GM23338 (cell line): ENCODE measurements at regions not wholly inside any gene's neighbourhood (a gene's known extent, or its start where the extent isn't known, plus 50 kb on each side); places are given as distances from the start of the nearest gene placed in this dataset.
"Not testable (repeated sequence)": the region's sequence is repeated elsewhere in the genome, so short reads cannot be mapped to it uniquely, and the experiment has no call there.

ENCODE experiments used
- ATAC-seq: fragments of 200-7000 bp; cut with Tn5 transposase; 3 replicates; pipeline ENCODE4 v1.9.1; 2020
- DNase-seq: peaks from one replicate; pipeline ENCODE4 v3.0.0-alpha.2; 2015; ENCODE audit warnings: low spot score
- H2AFZ ChIP-seq: fragments of 200-600 bp; sonication (generic); 2 replicates; pipeline ENCODE4 v1.8.0; 2016; ENCODE audit warnings: antibody characterized with exemption, mild to moderate bottlenecking, moderate library complexity
- H3F3A ChIP-seq: fragments of 200-600 bp; sonication (generic); replicated peaks from 2 replicates; pipeline ENCODE4 v1.8.0; 2017; ENCODE audit warnings: antibody characterized with exemption, mixed run types, low read depth
- H3K27ac ChIP-seq: fragments of 200-600 bp; sonication (generic); 2 replicates; pipeline ENCODE4 v1.6.1; 2016; ENCODE audit warnings: low read depth
- H3K27me3 ChIP-seq: fragments of 200-600 bp; sonication (generic); 2 replicates; pipeline ENCODE4 v1.8.0; 2016; ENCODE audit warnings: mild to moderate bottlenecking, mixed run types, moderate library complexity; ENCODE audit not compliant: insufficient read depth
- H3K36me3 ChIP-seq: fragments of 200-600 bp; sonication (generic); 2 replicates; pipeline ENCODE4 v1.8.0; 2016; ENCODE audit warnings: mild to moderate bottlenecking; ENCODE audit not compliant: insufficient read depth
- H3K4me1 ChIP-seq: fragments of 200-600 bp; sonication (generic); 2 replicates; pipeline ENCODE4 v1.8.0; 2016; ENCODE audit warnings: mild to moderate bottlenecking, moderate library complexity; ENCODE audit not compliant: insufficient read depth
- H3K4me2 ChIP-seq: fragments of 200-600 bp; sonication (generic); 2 replicates; pipeline ENCODE4 v1.7.1; 2017; ENCODE audit warnings: mixed run types
- H3K4me3 ChIP-seq: fragments of 200-600 bp; sonication (generic); 2 replicates; pipeline ENCODE4 v1.6.1; 2016; ENCODE audit warnings: mixed run types
- H3K79me2 ChIP-seq: fragments of 200-600 bp; sonication (generic); replicated peaks from 2 replicates; pipeline ENCODE4 v1.8.0; 2017; ENCODE audit warnings: mild to moderate bottlenecking; ENCODE audit not compliant: insufficient read depth
- H3K9me2 ChIP-seq: fragments of 200-600 bp; sonication (generic); 2 replicates; pipeline ENCODE4 v1.8.0; 2017; ENCODE audit not compliant: insufficient read depth
- H4K20me1 ChIP-seq: fragments of 200-600 bp; sonication (generic); replicated peaks from 2 replicates; pipeline ENCODE4 v1.8.0; 2017; ENCODE audit warnings: mild to moderate bottlenecking; ENCODE audit not compliant: insufficient read depth
- H3K27ac Mint-ChIP-seq: 2 replicates; pipeline ENCODE4 v1.8.0; 2020; ENCODE audit warnings: inconsistent platforms, mild to moderate bottlenecking, moderate library complexity, mixed read lengths
- H3K27me3 Mint-ChIP-seq: 3 replicates; pipeline ENCODE4 v1.8.0; 2022; ENCODE audit warnings: low read depth, mild to moderate bottlenecking, moderate library complexity, mixed read lengths, inconsistent platforms; ENCODE audit not compliant: insufficient read depth, poor library complexity
- H3K36me3 Mint-ChIP-seq: 3 replicates; pipeline ENCODE4 v1.8.0; 2021; ENCODE audit warnings: low read depth, mild to moderate bottlenecking, inconsistent platforms, moderate library complexity, mixed read lengths
- H3K4me1 Mint-ChIP-seq: 3 replicates; pipeline ENCODE4 v1.8.0; 2020; ENCODE audit warnings: mild to moderate bottlenecking, inconsistent platforms, mixed read lengths
- H3K4me3 Mint-ChIP-seq: 3 replicates; pipeline ENCODE4 v1.8.0; 2021; ENCODE audit warnings: moderate library complexity, mild to moderate bottlenecking, inconsistent platforms, mixed read lengths
- H3K9me3 Mint-ChIP-seq: 3 replicates; pipeline ENCODE4 v1.8.0; 2020; ENCODE audit warnings: moderate library complexity, mild to moderate bottlenecking, inconsistent platforms, mixed read lengths
- CREB1 ChIP-seq: fragments of 250-450 bp; sonication (Bioruptor Pico); IDR thresholded peaks from 2 replicates; pipeline ENCODE4 v1.5.0; 2020; ENCODE audit warnings: low read depth, mild to moderate bottlenecking, moderate library complexity
- EZH2 ChIP-seq: fragments of 200-600 bp; sonication (generic); IDR thresholded peaks from one replicate; pipeline ENCODE4 v1.8.0; 2017; ENCODE audit warnings: antibody characterized with exemption, mild to moderate bottlenecking, low read depth; ENCODE audit not compliant: unreplicated experiment
- EZH2phosphoT487 ChIP-seq: fragments of 200-600 bp; sonication (generic); IDR thresholded peaks from one replicate; pipeline ENCODE4 v1.8.1; 2018; ENCODE audit warnings: antibody characterized with exemption; ENCODE audit not compliant: unreplicated experiment
- JUNB ChIP-seq: IDR thresholded peaks from one replicate; pipeline ENCODE4 v1.6.1; 2016; ENCODE audit warnings: antibody characterized with exemption; ENCODE audit not compliant: unreplicated experiment
- NANOG ChIP-seq: IDR thresholded peaks from 2 replicates; pipeline ENCODE4 v1.6.1; 2016; ENCODE audit warnings: antibody characterized with exemption, borderline replicate concordance
- ZNF114 ChIP-seq: fragments of 250-450 bp; sonication (Bioruptor Pico); IDR thresholded peaks from 2 replicates; pipeline ENCODE4 v1.5.0; 2020; ENCODE audit warnings: mild to moderate bottlenecking, moderate library complexity
- ZNF331 ChIP-seq: fragments of 250-450 bp; sonication (Bioruptor Pico); IDR thresholded peaks from 2 replicates; pipeline ENCODE4 v1.5.0; 2020; ENCODE audit warnings: low read depth, mild to moderate bottlenecking, moderate library complexity
- TF ChIP-seq, protein P1 (sequence below), 2 experiments: fragments of 200-600 bp in 1 of 2; sonication (generic) in 1 of 2; conservative IDR thresholded peaks; 2 replicates each; pipeline versions ENCODE4 v1.5.1 to v1.6.1; 2016 to 2017; ENCODE audit warnings: antibody characterized with exemption in 2 of 2, low read depth in 2 of 2, mild to moderate bottlenecking in 2 of 2, moderate library complexity in 1 of 2
- TF ChIP-seq, protein P2 (sequence below): IDR thresholded peaks from one replicate; pipeline ENCODE4 v1.6.1; 2018; ENCODE audit warnings: antibody characterized with exemption; ENCODE audit not compliant: unreplicated experiment
- TF ChIP-seq, protein P3 (sequence below): IDR thresholded peaks from 2 replicates; pipeline ENCODE4 v1.6.1; 2016; ENCODE audit warnings: antibody characterized with exemption

DNA sequence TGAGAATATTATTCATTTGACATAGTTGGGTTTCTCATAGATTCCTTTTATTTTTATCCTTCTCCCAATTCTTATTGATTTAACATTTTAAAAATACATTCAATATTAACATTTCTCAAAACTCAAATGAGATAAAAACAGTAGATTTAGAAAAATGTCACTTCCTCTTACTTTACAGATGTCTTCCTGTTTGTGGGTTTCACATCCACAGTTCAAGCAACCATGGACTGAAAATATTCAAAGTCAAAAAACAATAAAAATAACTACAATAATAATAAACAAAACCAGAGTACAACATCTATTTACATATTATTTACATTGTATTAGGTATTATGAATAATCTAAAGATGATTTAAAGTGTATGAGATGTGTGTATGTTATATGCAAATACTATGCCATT lies 111.3 kb upstream of the SLC16A7 start:
- no peak for TF ChIP-seq ZNF114
- H3K4me2 ChIP-seq, result no peak overlapping the region
- H3K4me1 ChIP-seq, result no peaks in the 10 kb centered on the region
- Mint-ChIP-seq H3K36me3 (no peaks in the 10 kb centered on the region; the same call in 2 of the 3 replicates), H3K27me3 (no peaks in the 10 kb centered on the region), H3K4me3 (no peak overlapping the region), H3K27ac (no peak overlapping the region), H3K4me1 (no peaks in the 10 kb centered on the region), H3K9me3 (0 out of 3 replicates have a peak, but pooled peaks cover 6% of the 10 kb centered on the region)
- H4K20me1 ChIP-seq, result no peaks in the 10 kb centered on the region
- H3K27me3 ChIP-seq, result no peaks in the 10 kb centered on the region
- H3K27ac ChIP-seq, result no peak overlapping the region
- H3F3A ChIP-seq, result no peaks in the 10 kb centered on the region
- 0 out of 2 replicates have a peak, but pooled peaks cover 3% of the 10 kb centered on the region for H3K9me2 ChIP-seq
- no peaks in the 10 kb centered on the region for H3K36me3 ChIP-seq
- H3K4me3 ChIP-seq, result no peak overlapping the region
- ATAC-seq (no peak), DNase-seq (no peak)
- H2AFZ ChIP-seq, result no peak overlapping the region
- no peaks in the 10 kb centered on the region for H3K79me2 ChIP-seq

DNA sequence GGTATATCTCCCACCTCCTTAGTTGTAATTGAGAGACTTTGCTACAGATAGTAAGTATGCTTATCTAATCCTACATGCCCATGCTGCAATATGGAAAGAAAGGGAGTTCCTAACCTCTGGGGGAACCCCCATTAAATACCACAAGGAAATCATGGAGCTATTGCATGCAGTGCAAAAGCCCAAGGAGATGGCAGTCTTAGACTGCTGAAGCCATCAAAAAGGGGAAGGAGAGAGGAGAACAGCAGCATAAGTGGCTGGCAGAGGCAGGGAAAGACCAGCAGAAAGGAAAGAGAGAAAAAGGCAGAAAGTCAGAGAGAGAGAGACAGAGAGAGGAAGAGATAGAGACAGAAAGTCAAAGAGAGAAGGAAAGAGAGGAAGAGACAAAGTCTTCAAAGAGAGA lies 121.6 kb upstream of the SLC16A7 start:
- H3K4me1 Mint-ChIP-seq, H3K27ac ChIP-seq, H3K4me3 Mint-ChIP-seq, H3K79me2 ChIP-seq, H3K36me3 Mint-ChIP-seq, H3K36me3 ChIP-seq, H3F3A ChIP-seq, H3K9me2 ChIP-seq, H3K27ac Mint-ChIP-seq, H3K4me2 ChIP-seq, H2AFZ ChIP-seq, H3K4me1 ChIP-seq, H3K27me3 ChIP-seq, ATAC-seq, DNase-seq, H3K27me3 Mint-ChIP-seq, H4K20me1 ChIP-seq, H3K4me3 ChIP-seq: not testable (repeated sequence)
- H3K9me3 Mint-ChIP-seq, result peaks cover 24% of the 10 kb centered on the region

DNA sequence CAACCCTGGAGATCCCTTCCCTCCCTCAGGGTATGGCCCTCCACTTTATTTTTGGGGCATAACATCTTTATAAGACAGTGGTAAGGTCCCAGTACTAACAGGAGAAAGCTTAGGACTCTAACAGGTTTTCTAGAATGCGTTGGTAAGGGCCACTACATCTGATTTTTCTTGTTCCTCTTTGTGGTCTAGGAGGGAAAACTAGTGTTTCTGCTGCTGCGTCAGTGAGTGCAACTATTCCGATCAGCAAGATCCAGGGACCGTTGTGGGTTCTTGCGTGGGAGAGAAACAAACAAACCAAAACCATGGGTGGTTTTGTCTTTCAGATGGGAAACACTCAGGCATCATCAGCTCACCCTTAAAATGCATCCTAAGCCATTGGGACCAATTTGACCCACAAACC lies 123.6 kb upstream of the SLC16A7 start:
- Histone ChIP-seq H3K4me3 (no peak overlapping the region), H4K20me1 (no peaks in the 10 kb centered on the region), H3K27ac (no peak overlapping the region), H3K4me2 (no peak overlapping the region), H3K9me2 (no peaks in the 10 kb centered on the region), H3K36me3 (no peaks in the 10 kb centered on the region), H3K79me2 (no peaks in the 10 kb centered on the region), H2AFZ (no peak overlapping the region), H3K4me1 (no peaks in the 10 kb centered on the region), H3F3A (no peaks in the 10 kb centered on the region), H3K27me3 (no peaks in the 10 kb centered on the region)
- Mint-ChIP-seq H3K27me3 (peaks cover 2% of the 10 kb centered on the region), H3K9me3 (peaks cover 24% of the 10 kb centered on the region), H3K27ac (no peak overlapping the region), H3K4me1 (no peaks in the 10 kb centered on the region; the same call in 2 of the 3 replicates), H3K4me3 (no peak overlapping the region), H3K36me3 (peaks cover 7% of the 10 kb centered on the region)
- ATAC-seq (no peak), DNase-seq (no peak)
- TF ChIP-seq, protein P1, sequence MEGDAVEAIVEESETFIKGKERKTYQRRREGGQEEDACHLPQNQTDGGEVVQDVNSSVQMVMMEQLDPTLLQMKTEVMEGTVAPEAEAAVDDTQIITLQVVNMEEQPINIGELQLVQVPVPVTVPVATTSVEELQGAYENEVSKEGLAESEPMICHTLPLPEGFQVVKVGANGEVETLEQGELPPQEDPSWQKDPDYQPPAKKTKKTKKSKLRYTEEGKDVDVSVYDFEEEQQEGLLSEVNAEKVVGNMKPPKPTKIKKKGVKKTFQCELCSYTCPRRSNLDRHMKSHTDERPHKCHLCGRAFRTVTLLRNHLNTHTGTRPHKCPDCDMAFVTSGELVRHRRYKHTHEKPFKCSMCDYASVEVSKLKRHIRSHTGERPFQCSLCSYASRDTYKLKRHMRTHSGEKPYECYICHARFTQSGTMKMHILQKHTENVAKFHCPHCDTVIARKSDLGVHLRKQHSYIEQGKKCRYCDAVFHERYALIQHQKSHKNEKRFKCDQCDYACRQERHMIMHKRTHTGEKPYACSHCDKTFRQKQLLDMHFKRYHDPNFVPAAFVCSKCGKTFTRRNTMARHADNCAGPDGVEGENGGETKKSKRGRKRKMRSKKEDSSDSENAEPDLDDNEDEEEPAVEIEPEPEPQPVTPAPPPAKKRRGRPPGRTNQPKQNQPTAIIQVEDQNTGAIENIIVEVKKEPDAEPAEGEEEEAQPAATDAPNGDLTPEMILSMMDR (conservative IDR thresholded peaks at IDR 0.05; ENCODE audit: low read depth in 2 of 2), result no peak
- TF ChIP-seq ZNF331 (CRISPR knock-in tag) (no peak), EZH2 (no peak), NANOG (no peak), CREB1 (CRISPR knock-in tag) (no peak), JUNB (no peak), EZH2phosphoT487 (no peak)
- TF ChIP-seq, protein P2, sequence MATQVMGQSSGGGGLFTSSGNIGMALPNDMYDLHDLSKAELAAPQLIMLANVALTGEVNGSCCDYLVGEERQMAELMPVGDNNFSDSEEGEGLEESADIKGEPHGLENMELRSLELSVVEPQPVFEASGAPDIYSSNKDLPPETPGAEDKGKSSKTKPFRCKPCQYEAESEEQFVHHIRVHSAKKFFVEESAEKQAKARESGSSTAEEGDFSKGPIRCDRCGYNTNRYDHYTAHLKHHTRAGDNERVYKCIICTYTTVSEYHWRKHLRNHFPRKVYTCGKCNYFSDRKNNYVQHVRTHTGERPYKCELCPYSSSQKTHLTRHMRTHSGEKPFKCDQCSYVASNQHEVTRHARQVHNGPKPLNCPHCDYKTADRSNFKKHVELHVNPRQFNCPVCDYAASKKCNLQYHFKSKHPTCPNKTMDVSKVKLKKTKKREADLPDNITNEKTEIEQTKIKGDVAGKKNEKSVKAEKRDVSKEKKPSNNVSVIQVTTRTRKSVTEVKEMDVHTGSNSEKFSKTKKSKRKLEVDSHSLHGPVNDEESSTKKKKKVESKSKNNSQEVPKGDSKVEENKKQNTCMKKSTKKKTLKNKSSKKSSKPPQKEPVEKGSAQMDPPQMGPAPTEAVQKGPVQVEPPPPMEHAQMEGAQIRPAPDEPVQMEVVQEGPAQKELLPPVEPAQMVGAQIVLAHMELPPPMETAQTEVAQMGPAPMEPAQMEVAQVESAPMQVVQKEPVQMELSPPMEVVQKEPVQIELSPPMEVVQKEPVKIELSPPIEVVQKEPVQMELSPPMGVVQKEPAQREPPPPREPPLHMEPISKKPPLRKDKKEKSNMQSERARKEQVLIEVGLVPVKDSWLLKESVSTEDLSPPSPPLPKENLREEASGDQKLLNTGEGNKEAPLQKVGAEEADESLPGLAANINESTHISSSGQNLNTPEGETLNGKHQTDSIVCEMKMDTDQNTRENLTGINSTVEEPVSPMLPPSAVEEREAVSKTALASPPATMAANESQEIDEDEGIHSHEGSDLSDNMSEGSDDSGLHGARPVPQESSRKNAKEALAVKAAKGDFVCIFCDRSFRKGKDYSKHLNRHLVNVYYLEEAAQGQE, result no peak
- TF ChIP-seq, protein P3, sequence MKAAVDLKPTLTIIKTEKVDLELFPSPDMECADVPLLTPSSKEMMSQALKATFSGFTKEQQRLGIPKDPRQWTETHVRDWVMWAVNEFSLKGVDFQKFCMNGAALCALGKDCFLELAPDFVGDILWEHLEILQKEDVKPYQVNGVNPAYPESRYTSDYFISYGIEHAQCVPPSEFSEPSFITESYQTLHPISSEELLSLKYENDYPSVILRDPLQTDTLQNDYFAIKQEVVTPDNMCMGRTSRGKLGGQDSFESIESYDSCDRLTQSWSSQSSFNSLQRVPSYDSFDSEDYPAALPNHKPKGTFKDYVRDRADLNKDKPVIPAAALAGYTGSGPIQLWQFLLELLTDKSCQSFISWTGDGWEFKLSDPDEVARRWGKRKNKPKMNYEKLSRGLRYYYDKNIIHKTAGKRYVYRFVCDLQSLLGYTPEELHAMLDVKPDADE, result no peak
